ENCODE measurements at regions not wholly inside any gene's neighbourhood (a gene's known extent, or its start where the extent isn't known, plus 50 kb on each side); places are given as distances from the start of the nearest gene placed in this dataset.

DNA sequence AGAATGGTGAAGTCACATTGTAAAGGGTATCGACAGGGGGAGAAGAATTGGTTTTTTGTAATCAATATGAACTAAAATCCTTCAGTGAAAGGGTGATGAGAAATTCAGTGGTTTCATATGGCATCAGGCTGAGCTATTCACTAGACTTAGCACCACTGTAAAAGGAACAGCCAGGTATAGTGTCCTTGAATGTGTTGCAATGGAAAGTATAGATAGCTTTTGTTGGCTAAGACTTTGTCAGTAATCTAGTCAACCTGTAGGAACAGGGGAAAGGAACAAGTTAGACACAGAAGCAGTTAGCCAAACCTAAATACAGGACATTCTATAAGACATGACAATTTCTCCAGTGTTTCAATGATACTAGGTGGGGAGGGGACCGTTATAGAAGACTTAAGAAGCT lies 172.6 kb upstream of the MOCS1 start:
- no peak for ATAC-seq (ENCODE audit: low FRiP score)
- DNase-seq (ENCODE audit: low spot score), result no peak
- TF ChIP-seq, protein P1, sequence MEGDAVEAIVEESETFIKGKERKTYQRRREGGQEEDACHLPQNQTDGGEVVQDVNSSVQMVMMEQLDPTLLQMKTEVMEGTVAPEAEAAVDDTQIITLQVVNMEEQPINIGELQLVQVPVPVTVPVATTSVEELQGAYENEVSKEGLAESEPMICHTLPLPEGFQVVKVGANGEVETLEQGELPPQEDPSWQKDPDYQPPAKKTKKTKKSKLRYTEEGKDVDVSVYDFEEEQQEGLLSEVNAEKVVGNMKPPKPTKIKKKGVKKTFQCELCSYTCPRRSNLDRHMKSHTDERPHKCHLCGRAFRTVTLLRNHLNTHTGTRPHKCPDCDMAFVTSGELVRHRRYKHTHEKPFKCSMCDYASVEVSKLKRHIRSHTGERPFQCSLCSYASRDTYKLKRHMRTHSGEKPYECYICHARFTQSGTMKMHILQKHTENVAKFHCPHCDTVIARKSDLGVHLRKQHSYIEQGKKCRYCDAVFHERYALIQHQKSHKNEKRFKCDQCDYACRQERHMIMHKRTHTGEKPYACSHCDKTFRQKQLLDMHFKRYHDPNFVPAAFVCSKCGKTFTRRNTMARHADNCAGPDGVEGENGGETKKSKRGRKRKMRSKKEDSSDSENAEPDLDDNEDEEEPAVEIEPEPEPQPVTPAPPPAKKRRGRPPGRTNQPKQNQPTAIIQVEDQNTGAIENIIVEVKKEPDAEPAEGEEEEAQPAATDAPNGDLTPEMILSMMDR (IDR thresholded peaks at IDR 0.05), result no peak

DNA sequence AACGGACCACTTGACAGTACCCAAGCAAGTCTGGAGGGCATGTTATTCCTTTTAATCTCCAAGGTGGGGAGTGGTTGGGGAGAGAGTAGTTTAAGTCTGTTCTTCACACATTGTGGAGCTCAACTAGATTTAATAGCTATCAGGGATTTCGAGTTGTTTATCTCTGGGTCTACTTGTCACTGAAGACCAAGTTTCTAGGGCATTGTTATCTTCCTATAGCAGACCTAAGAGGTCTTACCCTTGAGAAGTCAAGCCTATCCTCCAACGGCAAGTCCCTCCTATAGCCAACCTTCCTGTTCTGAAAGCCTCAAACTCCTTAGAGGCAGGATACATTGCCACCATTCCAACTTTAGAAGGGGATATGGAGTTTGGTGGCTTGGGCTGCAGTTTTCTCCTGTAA lies 164.5 kb upstream of the MOCS1 start:
- DNase-seq (ENCODE audit: low spot score), result no peak
- TF ChIP-seq, protein P1 (IDR thresholded peaks at IDR 0.05), result no peak
- no peak for ATAC-seq (ENCODE audit: low FRiP score)

DNA sequence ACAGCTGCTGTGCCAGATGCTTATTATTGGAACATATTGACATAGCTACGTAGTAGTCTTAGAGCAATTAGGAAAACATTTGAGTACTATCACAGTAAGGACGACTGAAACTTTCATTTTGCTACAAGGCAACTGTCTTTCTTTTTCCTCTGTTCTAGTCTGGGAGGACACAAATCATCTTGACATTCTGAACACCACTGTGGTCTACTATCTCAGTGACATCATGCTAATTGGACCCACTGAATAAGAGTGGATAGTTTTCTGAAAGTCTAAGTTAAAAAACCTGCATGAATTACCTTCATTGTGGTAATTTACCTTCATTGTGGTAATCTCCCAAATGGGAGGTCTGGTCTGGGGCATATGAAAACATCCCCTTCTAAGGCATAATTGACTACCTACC lies 163.3 kb upstream of the MOCS1 start:
- DNase-seq (ENCODE audit: low spot score) (no peak), ATAC-seq (ENCODE audit: low FRiP score) (no peak)
- TF ChIP-seq, protein P1 (IDR thresholded peaks at IDR 0.05), result no peak

DNA sequence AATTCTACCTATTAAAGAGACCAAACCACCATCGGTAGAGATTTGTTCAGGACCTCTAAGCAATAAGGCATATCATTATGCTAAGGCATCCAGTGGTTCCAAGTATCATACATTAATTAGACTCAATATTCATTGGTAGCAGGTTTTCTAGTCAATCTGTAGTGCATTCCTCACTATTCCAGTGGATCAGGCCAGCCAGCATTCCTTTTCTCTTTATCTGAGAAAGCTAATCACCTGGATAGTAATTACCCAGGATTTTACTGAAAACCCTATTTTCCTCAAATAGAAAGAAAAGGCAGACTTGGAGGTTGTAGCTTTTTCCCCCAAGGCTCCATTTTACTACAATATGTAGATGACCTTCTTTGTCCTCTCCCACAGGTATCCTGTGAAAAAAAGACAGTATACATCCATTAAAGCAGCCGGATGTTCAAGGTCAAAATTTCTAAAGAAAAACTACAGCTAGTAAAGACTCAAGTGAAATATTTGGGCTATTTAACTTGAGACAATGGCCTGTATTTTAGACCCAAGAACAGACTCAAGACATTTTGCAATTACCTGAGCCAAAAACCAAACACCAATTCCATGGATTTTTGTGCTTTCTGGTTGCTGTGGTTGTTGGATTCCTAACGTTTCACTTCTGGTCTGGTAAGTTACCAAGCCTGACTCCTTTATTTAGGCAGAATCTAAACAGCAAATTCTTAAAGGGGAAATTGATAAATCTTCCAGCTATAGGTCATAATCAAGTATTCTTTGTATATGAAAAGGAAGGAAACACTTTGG lies 149.1 kb upstream of the MOCS1 start:
- no peak for DNase-seq (ENCODE audit: low spot score)
- TF ChIP-seq, protein P1 (IDR thresholded peaks at IDR 0.05), result no peak
- no peak for ATAC-seq (ENCODE audit: low FRiP score)

DNA sequence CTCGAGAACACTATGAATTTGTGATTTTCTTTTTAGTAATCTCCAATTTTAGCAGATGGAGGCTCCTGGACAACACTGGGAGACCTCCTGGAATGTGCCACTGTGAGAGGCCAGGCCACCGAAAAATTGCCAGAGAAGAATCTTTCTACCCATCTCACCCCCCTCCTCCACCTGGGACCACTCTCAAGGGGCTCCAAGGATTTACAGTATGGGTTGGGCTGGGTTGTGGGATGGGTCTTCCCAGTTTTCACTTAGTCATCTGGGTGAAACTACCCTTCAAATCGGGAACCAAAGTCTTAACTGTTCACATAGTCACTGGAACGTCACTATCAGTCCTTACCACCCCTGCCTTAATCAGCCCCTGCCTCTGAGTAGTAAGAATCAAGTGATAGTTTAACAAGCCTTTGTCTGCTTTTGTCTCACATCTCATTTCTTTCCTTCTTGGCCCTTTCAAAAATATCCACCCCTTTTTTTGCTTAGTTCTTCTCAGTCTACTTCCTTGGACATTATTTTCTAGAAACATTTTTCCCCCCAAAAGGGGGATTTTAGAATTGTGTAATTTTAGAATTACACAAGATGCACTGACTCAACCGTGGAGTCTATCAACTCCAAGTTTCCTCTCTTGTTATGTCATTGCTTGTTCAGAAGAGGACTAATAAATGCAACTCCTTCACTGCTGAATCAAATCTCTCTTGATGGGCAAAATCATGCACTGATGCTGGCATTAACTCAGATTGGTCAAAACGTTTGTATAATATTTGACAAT lies 148.2 kb upstream of the MOCS1 start:
- TF ChIP-seq, protein P1 (IDR thresholded peaks at IDR 0.05), result no peak
- DNase-seq (ENCODE audit: low spot score), result no peak

DNA sequence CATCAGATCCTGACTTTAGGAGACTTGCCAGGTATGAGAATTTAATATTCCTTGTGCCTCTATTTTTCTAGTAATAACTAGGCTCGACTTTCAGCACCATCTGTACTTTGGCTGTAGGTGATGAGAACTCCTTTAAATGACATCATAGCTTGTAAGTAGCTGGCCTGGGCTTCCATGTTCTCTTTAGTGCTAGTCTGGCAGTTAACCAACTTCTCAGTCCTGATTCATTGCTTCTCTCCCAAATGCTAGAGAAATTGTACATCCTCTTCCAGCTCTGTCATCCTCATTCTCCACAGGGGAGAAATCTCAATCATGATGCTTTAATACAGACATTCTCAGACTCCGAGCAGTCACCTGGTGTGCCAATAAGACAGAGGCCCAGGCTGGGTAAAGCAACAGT lies 143.5 kb upstream of the MOCS1 start:
- TF ChIP-seq, protein P1 (IDR thresholded peaks at IDR 0.05), result no peak
- DNase-seq (ENCODE audit: low spot score) (no peak), ATAC-seq (ENCODE audit: low FRiP score) (no peak)

More for the DNA sequence above, 148.2 kb upstream of the MOCS1 start:
- no peak for ATAC-seq (ENCODE audit: low FRiP score)
